MCF 10A (cell line): ENCODE measurements at regions not wholly inside any gene's neighbourhood (a gene's known extent, or its start where the extent isn't known, plus 50 kb on each side); places are given as distances from the start of the nearest gene placed in this dataset.

Experiments
- BruUV-seq: library from RNA; stranded (reverse); fragments of 400-500 nt; replicated peaks from 2 replicates; lab custom pipeline; 2021; lab: Mats Ljungman, UMichigan
- CTCF ChIA-PET: fragments of 300-600 bp; sonication (Branson Sonifier 250); formaldehyde crosslinking; extraction: SDS; loops from one replicate; lab custom pipeline; 2021; ENCODE audit warnings: antibody characterized with exemption, inconsistent platforms; lab: Yijun Ruan, JAX
- POLR2A ChIA-PET: fragments of 300-600, 350-650 bp; sonication (Branson Sonifier 250); formaldehyde crosslinking; extraction: SDS; loops from one replicate; lab custom pipeline; 2020; ENCODE audit warnings: antibody characterized with exemption, inconsistent platforms; lab: Yijun Ruan, JAX
- DNase-seq: peaks from one replicate; pipeline ENCODE4 v3.0.0-alpha.2; 2018; ENCODE audit not compliant: unreplicated experiment
- H3K27ac Mint-ChIP-seq: one replicate; pipeline ENCODE4 v1.8.0; 2022; ENCODE audit warnings: mild to moderate bottlenecking, low read depth, mixed read lengths; ENCODE audit not compliant: unreplicated experiment
- H3K27me3 Mint-ChIP-seq: one replicate; pipeline ENCODE4 v1.8.0; 2022; ENCODE audit warnings: mixed read lengths; ENCODE audit not compliant: insufficient read depth, unreplicated experiment
- H3K36me3 Mint-ChIP-seq: one replicate; pipeline ENCODE4 v1.8.0; 2022; ENCODE audit warnings: mild to moderate bottlenecking, moderate library complexity, mixed read lengths; ENCODE audit not compliant: insufficient read depth, unreplicated experiment
- H3K4me1 Mint-ChIP-seq: one replicate; pipeline ENCODE4 v1.8.0; 2022; ENCODE audit warnings: mixed read lengths; ENCODE audit not compliant: insufficient read depth, unreplicated experiment
- H3K4me3 Mint-ChIP-seq: one replicate; pipeline ENCODE4 v1.8.0; 2022; ENCODE audit warnings: mild to moderate bottlenecking, moderate library complexity, mixed read lengths; ENCODE audit not compliant: unreplicated experiment
- H3K9me3 Mint-ChIP-seq: one replicate; pipeline ENCODE4 v1.8.0; 2022; ENCODE audit warnings: mixed read lengths; ENCODE audit not compliant: unreplicated experiment
- CTCF ChIP-seq: fragments of 200-600 bp; IDR thresholded peaks from one replicate; pipeline ENCODE4 v1.8.0; 2022; ENCODE audit warnings: antibody characterized with exemption, mild to moderate bottlenecking; ENCODE audit not compliant: unreplicated experiment
- intact Hi-C: fragments of 100-400 bp; cut with micrococcal nuclease; formaldehyde crosslinking; loops from 2 replicates; pipeline ENCODE4 v1.14.1; 2022

- intact Hi-C loops: no loop called here
- POLR2A ChIA-PET: interaction anchor here (0.6 kb wide), 1 partner anchor 613 kb away, joined by 3 read pairs; no protein-coding TSS in a partner anchor
- no TSS peak for BruUV-seq
These were observed 617.3 kb upstream of the LRATD1 start for GRCh38 chr2:14015113-14015630.

GRCh38 chr2:14016289-14016955, 616.1 kb upstream of the LRATD1 start:
- Mint-ChIP-seq H3K27ac (no peak overlapping the region), H3K9me3 (no peaks in the 10 kb centered on the region), H3K27me3 (no peaks in the 10 kb centered on the region), H3K4me1 (peaks cover 8% of the 10 kb centered on the region), H3K36me3 (no peaks in the 10 kb centered on the region), H3K4me3 (no peak overlapping the region)
- peak; percentile 78 for DNase-seq
- intact Hi-C loops: no loop called here
- TF ChIP-seq CTCF: no peak
- no TSS peak for BruUV-seq
- CTCF ChIA-PET: interaction anchor here (0.8 kb wide), 1 partner anchor 408 kb away, joined by 4 read pairs; no protein-coding TSS in a partner anchor
- POLR2A ChIA-PET: no interaction called here

More at GRCh38 chr2:14015113-14015630, 617.3 kb upstream of the LRATD1 start:
- Mint-ChIP-seq H3K27ac (no peak overlapping the region), H3K4me1 (peaks cover 8% of the 10 kb centered on the region), H3K36me3 (no peaks in the 10 kb centered on the region), H3K27me3 (no peaks in the 10 kb centered on the region), H3K9me3 (peaks cover 5% of the 10 kb centered on the region), H3K4me3 (no peak overlapping the region)
- no peak for TF ChIP-seq CTCF
- CTCF ChIA-PET: no interaction called here
- peak; percentile 31 for DNase-seq

GRCh38 chr2:14018620-14019019, 613.9 kb upstream of the LRATD1 start:
- Mint-ChIP-seq H3K27ac (no peak overlapping the region), H3K9me3 (no peaks in the 10 kb centered on the region), H3K4me3 (no peak overlapping the region), H3K27me3 (no peaks in the 10 kb centered on the region), H3K36me3 (no peaks in the 10 kb centered on the region), H3K4me1 (peaks cover 8% of the 10 kb centered on the region)
- TF ChIP-seq CTCF: no peak
- no TSS peak for BruUV-seq
- ChIA-PET CTCF (no interaction called here), POLR2A (no interaction called here)
- intact Hi-C loops: no loop called here
- DNase-seq: no peak

- H3K27ac Mint-ChIP-seq: no peak overlapping the region
- H3K4me3 Mint-ChIP-seq: no peak overlapping the region
- no peak for DNase-seq
- no TSS peak for BruUV-seq
- no peaks in the 10 kb centered on the region for H3K9me3 Mint-ChIP-seq
- no peak for TF ChIP-seq CTCF
- H3K27me3 Mint-ChIP-seq: no peaks in the 10 kb centered on the region
- ChIA-PET CTCF (no interaction called here), POLR2A (no interaction called here)
- intact Hi-C loops: no loop called here
- no peaks in the 10 kb centered on the region for H3K36me3 Mint-ChIP-seq
- H3K4me1 Mint-ChIP-seq: no peaks in the 10 kb centered on the region
These were observed 609.0 kb upstream of the LRATD1 start for GRCh38 chr2:14023558-14023957.
